Esophagus squamous epithelium (tissue), 4 donors: ENCODE measurements at regions not wholly inside any gene's neighbourhood (a gene's known extent, or its start where the extent isn't known, plus 50 kb on each side); places are given as distances from the start of the nearest gene placed in this dataset.

Source experiments
- CTCF ChIP-seq, 6 experiments: fragments of 450-650 bp in 4 of 6; fragments of 200-600 bp in 2 of 6; sonication (generic) in 2 of 6; IDR thresholded peaks; one replicate each; pipeline ENCODE4 v1.5.1; 2016 to 2019; ENCODE audit warnings: antibody characterized with exemption in 6 of 6, mild to moderate bottlenecking in 4 of 6, moderate library complexity in 4 of 6
- POLR2A ChIP-seq, 4 donors: fragments of 450-650 bp; IDR thresholded peaks; one replicate each; pipeline ENCODE4 v1.6.1; 2017; ENCODE audit warnings: antibody characterized with exemption in 4 of 4, mild to moderate bottlenecking in 4 of 4, moderate library complexity in 3 of 4

GRCh38 chr15:96869790-96870189 is 539.3 kb downstream of the NR2F2 start:
- no peak for TF ChIP-seq POLR2A (IDR thresholded peaks at IDR 0.05)
- TF ChIP-seq CTCF (IDR thresholded peaks at IDR 0.05), result no peak
